Panc1 (cell line): ENCODE measurements at regions not wholly inside any gene's neighbourhood (a gene's known extent, or its start where the extent isn't known, plus 50 kb on each side); places are given as distances from the start of the nearest gene placed in this dataset.

Experiments used
- ATAC-seq: fragments of 200-7000 bp; cut with Tn5 transposase; 2 replicates; pipeline ENCODE4 v1.9.1; 2020; ENCODE audit warnings: mild to moderate bottlenecking, moderate library complexity
- BruUV-seq: library from RNA; stranded (reverse); fragments of 400-500 nt; replicated peaks from 2 replicates; lab custom pipeline; 2021; lab: Mats Ljungman, UMichigan
- CTCF ChIA-PET: fragments of 300-600 bp; sonication (Branson Sonifier 250); formaldehyde crosslinking; loops from one replicate; lab custom pipeline; 2022; ENCODE audit warnings: antibody characterized with exemption; lab: Charles Lee
- POLR2A ChIA-PET: fragments of 300-600 bp; sonication (Branson Sonifier 250); formaldehyde crosslinking; loops from one replicate; lab custom pipeline; 2022; ENCODE audit warnings: antibody characterized with exemption; lab: Charles Lee
- DNase-seq: peaks from one replicate; pipeline ENCODE4 v3.0.0-alpha.2; 2010; ENCODE audit warnings: low read depth, low spot score
- H3K27ac ChIP-seq: 2 replicates; pipeline ENCODE4 v1.5.1; 2011; ENCODE audit warnings: mild to moderate bottlenecking, low read length, inconsistent platforms
- H3K27me3 ChIP-seq: fragments of 200-500 bp; sonication (Bioruptor generic); 2 replicates; pipeline ENCODE4 v1.6.0; 2014; ENCODE audit warnings: low read length, inconsistent platforms; ENCODE audit not compliant: control insufficient read depth, insufficient read depth
- H3K36me3 ChIP-seq: fragments of 200-500 bp; sonication (Bioruptor generic); 2 replicates; pipeline ENCODE4 v1.5.1; 2014; ENCODE audit warnings: inconsistent platforms, mild to moderate bottlenecking, low read length, moderate library complexity; ENCODE audit not compliant: control insufficient read depth, insufficient read depth
- H3K4me1 ChIP-seq: 2 replicates; pipeline ENCODE4 v1.5.1; 2011; ENCODE audit warnings: inconsistent platforms, mild to moderate bottlenecking, low read length, moderate library complexity; ENCODE audit not compliant: control insufficient read depth, insufficient read depth
- H3K4me3 ChIP-seq, 2 experiments: 2 replicates each; pipeline ENCODE4 v1.5.1; 2011 to 2012; ENCODE audit warnings: low read depth in 2 of 2, low read length in 2 of 2, mild to moderate bottlenecking in 2 of 2, inconsistent platforms in 1 of 2, moderate library complexity in 1 of 2
- H3K9me3 ChIP-seq: fragments of 200-500 bp; sonication (Bioruptor generic); 2 replicates; pipeline ENCODE4 v1.5.1; 2014; ENCODE audit warnings: low read depth, mild to moderate bottlenecking, inconsistent platforms, low read length, moderate library complexity; ENCODE audit not compliant: control insufficient read depth, insufficient read depth
- CTCF ChIP-seq: fragments of 450-650 bp; IDR thresholded peaks from 2 replicates; pipeline ENCODE4 v1.5.1; 2017; ENCODE audit warnings: mild to moderate bottlenecking
- POLR2AphosphoS5 ChIP-seq: IDR thresholded peaks from 2 replicates; pipeline ENCODE4 v1.6.1; 2012; ENCODE audit warnings: mild to moderate bottlenecking, low read depth, low read length, moderate library complexity
- REST ChIP-seq, 2 experiments: IDR thresholded peaks; 2 replicates each; pipeline ENCODE4 v1.6.1; 2011 to 2012; ENCODE audit warnings: low read depth in 2 of 2, control low read depth in 1 of 2, low read length in 1 of 2, mild to moderate bottlenecking in 1 of 2, moderate library complexity in 1 of 2; ENCODE audit not compliant: insufficient read depth in 1 of 2
- SIN3A ChIP-seq: IDR thresholded peaks from 2 replicates; pipeline ENCODE4 v1.6.1; 2012; ENCODE audit warnings: low read depth, mild to moderate bottlenecking, low read length, moderate library complexity, borderline replicate concordance; ENCODE audit not compliant: insufficient read depth
- TCF7L2 ChIP-seq: IDR thresholded peaks from 2 replicates; pipeline ENCODE4 v1.6.1; 2011; ENCODE audit warnings: mild to moderate bottlenecking, low read depth, low read length, inconsistent platforms
- in situ Hi-C: cut with HindIII; loops from 2 replicates; pipeline ENCODE4 v1.10.0; 2016; ENCODE audit warnings: low sequenced_read_pairs, low pct_unique_long_range_greater_than_20kb
- intact Hi-C: fragments of 100-400 bp; cut with micrococcal nuclease; formaldehyde crosslinking; loops from one replicate; pipeline ENCODE4 v1.10.0; 2022; ENCODE audit not compliant: unreplicated experiment

- Histone ChIP-seq H3K4me1 (no peaks in the 10 kb centered on the region), H3K4me3 (no peak overlapping the region), H3K27me3 (no peaks in the 10 kb centered on the region), H3K36me3 (no peaks in the 10 kb centered on the region), H3K27ac (no peak overlapping the region), H3K9me3 (no peaks in the 10 kb centered on the region)
- DNase-seq (no peak), ATAC-seq (no peak)
- no TSS peak for BruUV-seq
- in situ Hi-C loops: no loop called here
- intact Hi-C loops: no loop called here
- ChIA-PET CTCF (interaction anchor here (0.5 kb wide), 1 partner anchor 1760 kb away, joined by 5 read pairs; no protein-coding TSS in a partner anchor), POLR2A (no interaction called here)
- TF ChIP-seq CTCF (no peak), POLR2AphosphoS5 (no peak), SIN3A (no peak), TCF7L2 (no peak), REST (IDR thresholded peaks at IDR 0.05; ENCODE audit: insufficient read depth in 1 of 2, low read depth in 2 of 2, low read length in 1 of 2) (no peak)
Observed at GRCh38 chr5:15133456-15133965, 261.9 kb upstream of the ANKH start.

GRCh38 chr5:15132816-15133405, 261.3 kb upstream of the ANKH start:
- POLR2A ChIA-PET: no interaction called here
- ATAC-seq: no peak

More at GRCh38 chr5:15132816-15133405, 261.3 kb upstream of the ANKH start:
- DNase-seq: no peak
- intact Hi-C loops: no loop called here
- H3K4me1 ChIP-seq: no peaks in the 10 kb centered on the region
- no peaks in the 10 kb centered on the region for H3K27me3 ChIP-seq
- CTCF ChIA-PET: interaction anchor here (0.5 kb wide), 1 partner anchor 1759 kb away, joined by 5 read pairs; no protein-coding TSS in a partner anchor
- no peaks in the 10 kb centered on the region for H3K36me3 ChIP-seq
- TF ChIP-seq CTCF: no peak
- TF ChIP-seq SIN3A: no peak
- no peak for TF ChIP-seq POLR2AphosphoS5
- no peak for TF ChIP-seq REST (IDR thresholded peaks at IDR 0.05; ENCODE audit: insufficient read depth in 1 of 2, low read depth in 2 of 2, low read length in 1 of 2)
- no peak for TF ChIP-seq TCF7L2
- no peak overlapping the region for H3K4me3 ChIP-seq
- in situ Hi-C loops: no loop called here
- no TSS peak for BruUV-seq
- H3K9me3 ChIP-seq: no peaks in the 10 kb centered on the region
- H3K27ac ChIP-seq: no peak overlapping the region
